ENCODE measurements at regions not wholly inside any gene's neighbourhood (a gene's known extent, or its start where the extent isn't known, plus 50 kb on each side); places are given as distances from the start of the nearest gene placed in this dataset.

DNA sequence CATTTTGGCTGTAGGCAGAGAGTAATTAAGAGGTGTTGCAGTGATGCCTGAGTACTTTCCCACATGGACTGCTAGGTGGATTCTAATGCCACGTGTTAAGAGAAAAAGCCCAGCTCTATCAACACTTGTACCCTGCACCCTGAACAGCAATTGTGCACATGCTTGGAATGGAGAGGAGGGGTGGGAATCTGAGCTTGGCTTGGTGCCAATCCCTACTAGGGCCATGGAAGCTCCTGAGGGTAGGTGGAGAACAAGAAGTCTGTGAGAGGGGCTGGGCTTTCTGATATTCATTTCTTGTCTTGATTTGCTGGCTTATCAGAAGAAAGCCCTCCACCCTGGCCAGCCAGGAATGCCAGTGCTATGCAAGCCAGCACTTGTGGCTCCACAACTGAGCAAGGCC, 292.2 kb downstream of the KCNS3 start:
- Histone ChIP-seq H3K4me2 (ENCODE audit: low read length) (no peak overlapping the region), H3K4me1 (no peaks in the 10 kb centered on the region), H3K79me2 (no peaks in the 10 kb centered on the region), H2AFZ (no peak overlapping the region), H3K9me3 (ENCODE audit: control insufficient read depth, low read length) (no peaks in the 10 kb centered on the region), H3K9ac (no peak overlapping the region), H3K27ac (no peak overlapping the region), H3K36me3 (ENCODE audit: control insufficient read depth, insufficient read depth, low read length) (no peaks in the 10 kb centered on the region), H3K4me3 (ENCODE audit: low read depth, low read length) (no peak overlapping the region), H3K27me3 (ENCODE audit: control insufficient read depth, insufficient read depth, low read length) (no peaks in the 10 kb centered on the region)
- TF ChIP-seq, protein P1, sequence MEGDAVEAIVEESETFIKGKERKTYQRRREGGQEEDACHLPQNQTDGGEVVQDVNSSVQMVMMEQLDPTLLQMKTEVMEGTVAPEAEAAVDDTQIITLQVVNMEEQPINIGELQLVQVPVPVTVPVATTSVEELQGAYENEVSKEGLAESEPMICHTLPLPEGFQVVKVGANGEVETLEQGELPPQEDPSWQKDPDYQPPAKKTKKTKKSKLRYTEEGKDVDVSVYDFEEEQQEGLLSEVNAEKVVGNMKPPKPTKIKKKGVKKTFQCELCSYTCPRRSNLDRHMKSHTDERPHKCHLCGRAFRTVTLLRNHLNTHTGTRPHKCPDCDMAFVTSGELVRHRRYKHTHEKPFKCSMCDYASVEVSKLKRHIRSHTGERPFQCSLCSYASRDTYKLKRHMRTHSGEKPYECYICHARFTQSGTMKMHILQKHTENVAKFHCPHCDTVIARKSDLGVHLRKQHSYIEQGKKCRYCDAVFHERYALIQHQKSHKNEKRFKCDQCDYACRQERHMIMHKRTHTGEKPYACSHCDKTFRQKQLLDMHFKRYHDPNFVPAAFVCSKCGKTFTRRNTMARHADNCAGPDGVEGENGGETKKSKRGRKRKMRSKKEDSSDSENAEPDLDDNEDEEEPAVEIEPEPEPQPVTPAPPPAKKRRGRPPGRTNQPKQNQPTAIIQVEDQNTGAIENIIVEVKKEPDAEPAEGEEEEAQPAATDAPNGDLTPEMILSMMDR (IDR thresholded peaks at IDR 0.05): no peak

DNA sequence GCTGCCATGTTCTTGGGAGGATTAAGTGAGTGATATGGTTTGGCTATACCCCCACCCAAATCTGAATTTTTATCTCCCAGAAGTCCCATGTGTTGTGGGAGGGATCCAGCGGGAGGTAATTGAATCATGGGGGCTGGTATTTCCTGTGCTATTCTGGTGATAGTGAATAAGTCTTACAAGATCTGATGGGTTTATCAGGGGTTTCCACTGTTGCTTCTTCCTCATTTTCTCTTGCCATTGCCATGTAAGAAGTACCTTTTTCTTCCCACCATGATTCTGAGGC, 291.4 kb downstream of the KCNS3 start:
- Histone ChIP-seq H3K4me3 (ENCODE audit: low read depth, low read length) (no peak overlapping the region), H3K9ac (no peak overlapping the region), H3K79me2 (no peaks in the 10 kb centered on the region), H3K27me3 (ENCODE audit: control insufficient read depth, insufficient read depth, low read length) (no peaks in the 10 kb centered on the region), H3K4me1 (no peaks in the 10 kb centered on the region), H3K36me3 (ENCODE audit: control insufficient read depth, insufficient read depth, low read length) (no peaks in the 10 kb centered on the region), H3K4me2 (ENCODE audit: low read length) (no peak overlapping the region), H3K9me3 (ENCODE audit: control insufficient read depth, low read length) (no peaks in the 10 kb centered on the region), H3K27ac (no peak overlapping the region), H2AFZ (no peak overlapping the region)
- TF ChIP-seq, protein P1 (IDR thresholded peaks at IDR 0.05): no peak

DNA sequence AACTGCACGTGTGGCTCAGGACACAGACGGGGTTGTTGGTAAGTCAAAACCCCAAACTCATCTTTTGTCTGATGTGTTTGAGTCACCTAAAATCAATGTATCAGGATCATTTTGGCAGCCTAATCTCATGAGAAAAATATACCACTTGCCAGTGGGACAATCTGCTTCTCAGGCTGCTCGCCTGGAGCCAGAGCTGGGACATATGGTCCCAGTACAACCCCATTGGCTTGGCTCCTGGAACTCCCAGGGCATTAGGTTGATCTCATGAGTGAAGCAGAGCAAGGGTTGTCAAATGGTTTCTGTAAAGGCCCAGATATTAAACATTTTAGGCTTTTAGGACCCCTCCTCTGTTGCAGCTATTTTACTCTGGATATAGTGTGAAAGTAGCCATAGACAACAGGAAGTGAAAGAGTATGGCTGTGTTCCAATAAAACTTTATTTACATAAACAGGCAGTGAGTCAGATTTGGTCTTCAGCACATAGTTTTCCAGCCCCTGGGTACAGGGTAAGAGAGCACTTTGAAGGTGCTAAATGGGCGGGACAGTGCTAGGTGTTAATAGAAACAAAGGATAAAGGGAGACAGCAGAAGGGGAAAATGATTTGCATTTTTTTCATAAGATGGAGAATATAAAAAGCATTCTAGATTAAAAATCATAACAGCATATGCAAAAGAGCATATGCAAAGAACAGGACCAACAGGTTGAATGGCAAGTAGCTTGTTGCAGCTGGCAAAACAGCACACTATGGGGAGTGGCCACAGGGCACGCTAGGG, 290.8 kb downstream of the KCNS3 start:
- no peak overlapping the region for H3K27ac ChIP-seq
- no peaks in the 10 kb centered on the region for H3K79me2 ChIP-seq
- TF ChIP-seq, protein P1 (IDR thresholded peaks at IDR 0.05): no peak
- no peaks in the 10 kb centered on the region for H3K9me3 ChIP-seq (ENCODE audit: control insufficient read depth, low read length)
- no peaks in the 10 kb centered on the region for H3K27me3 ChIP-seq (ENCODE audit: control insufficient read depth, insufficient read depth, low read length)
- H3K4me2 ChIP-seq (ENCODE audit: low read length): no peak overlapping the region
- H3K9ac ChIP-seq: no peak overlapping the region
- no peaks in the 10 kb centered on the region for H3K4me1 ChIP-seq
- H2AFZ ChIP-seq: no peak overlapping the region
- H3K4me3 ChIP-seq (ENCODE audit: low read depth, low read length): no peak overlapping the region
- H3K36me3 ChIP-seq (ENCODE audit: control insufficient read depth, insufficient read depth, low read length): no peaks in the 10 kb centered on the region

DNA sequence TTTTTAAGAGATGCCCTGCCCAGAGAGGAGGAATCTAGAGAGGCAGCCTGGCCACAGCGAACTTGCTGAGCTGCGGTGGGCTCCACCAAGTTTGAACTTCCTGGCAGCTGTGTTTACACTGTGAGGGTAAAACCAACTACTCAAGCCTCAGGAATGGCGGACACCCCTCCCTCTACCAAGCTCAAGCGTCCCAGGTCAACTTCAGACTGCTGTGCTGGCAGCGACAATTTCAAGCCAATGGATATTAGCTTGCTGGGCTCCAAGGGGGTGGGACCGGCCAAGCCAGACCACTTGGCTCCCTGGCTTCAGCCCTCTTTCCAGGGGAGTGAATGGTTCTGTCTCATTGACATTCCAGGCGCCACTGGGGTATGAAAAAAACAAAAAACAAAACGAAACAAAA, 289.4 kb downstream of the KCNS3 start:
- Histone ChIP-seq H3K9me3 (ENCODE audit: control insufficient read depth, low read length) (no peaks in the 10 kb centered on the region), H3K27me3 (ENCODE audit: control insufficient read depth, insufficient read depth, low read length) (no peaks in the 10 kb centered on the region), H3K9ac (no peak overlapping the region), H3K36me3 (ENCODE audit: control insufficient read depth, insufficient read depth, low read length) (no peaks in the 10 kb centered on the region), H3K4me1 (no peaks in the 10 kb centered on the region), H3K79me2 (no peaks in the 10 kb centered on the region), H3K4me2 (ENCODE audit: low read length) (no peak overlapping the region), H3K4me3 (ENCODE audit: low read depth, low read length) (no peak overlapping the region), H3K27ac (no peak overlapping the region), H2AFZ (no peak overlapping the region)
- TF ChIP-seq, protein P1 (IDR thresholded peaks at IDR 0.05): no peak

DNA sequence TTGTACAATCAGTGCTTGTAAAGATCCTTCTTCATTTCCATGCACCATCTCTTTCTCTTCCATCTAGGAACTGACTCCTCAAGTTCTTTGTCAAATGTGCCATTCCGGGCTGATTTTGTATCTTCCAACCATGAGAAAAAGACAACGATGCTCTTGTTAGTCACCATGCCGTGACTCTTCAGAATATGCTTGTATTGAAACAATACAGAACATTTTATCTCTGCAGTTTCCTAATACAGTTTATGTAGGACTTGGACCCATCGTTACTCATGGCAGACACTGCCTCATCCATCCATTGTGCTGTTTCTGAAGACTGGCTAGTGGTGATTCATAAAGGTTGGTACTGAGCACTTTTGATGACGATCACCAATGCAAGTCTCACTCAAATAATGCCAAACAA, 283.2 kb downstream of the KCNS3 start:
- Histone ChIP-seq H3K9ac (no peak overlapping the region), H3K4me3 (ENCODE audit: low read depth, low read length) (no peak overlapping the region), H3K36me3 (ENCODE audit: control insufficient read depth, insufficient read depth, low read length) (no peaks in the 10 kb centered on the region), H3K27me3 (ENCODE audit: control insufficient read depth, insufficient read depth, low read length) (no peaks in the 10 kb centered on the region), H3K9me3 (ENCODE audit: control insufficient read depth, low read length) (no peaks in the 10 kb centered on the region), H3K4me1 (no peaks in the 10 kb centered on the region), H2AFZ (no peak overlapping the region), H3K4me2 (ENCODE audit: low read length) (no peak overlapping the region), H3K79me2 (no peaks in the 10 kb centered on the region), H3K27ac (no peak overlapping the region)
- TF ChIP-seq, protein P1 (IDR thresholded peaks at IDR 0.05): no peak

Data from parathyroid adenoma (tissue), 2 donors.